Mammary epithelial cell (primary cell): ENCODE measurements at regions not wholly inside any gene's neighbourhood (a gene's known extent, or its start where the extent isn't known, plus 50 kb on each side); places are given as distances from the start of the nearest gene placed in this dataset.

Experiments used
- EZH2 ChIP-seq: IDR thresholded peaks from 2 replicates; pipeline ENCODE4 v1.6.1; 2012; ENCODE audit warnings: low read length, inconsistent platforms, borderline replicate concordance
- TF ChIP-seq, protein P1 (sequence below), 2 donors: IDR thresholded peaks in 1 of 2; conservative IDR thresholded peaks in 1 of 2; 2 replicates each; pipeline ENCODE4 v1.5.1; 2011 to 2012; ENCODE audit warnings: inconsistent platforms in 2 of 2, low read length in 2 of 2, mild to moderate bottlenecking in 2 of 2, control low read depth in 1 of 2, low read depth in 1 of 2; ENCODE audit not compliant: insufficient read depth in 1 of 2; ENCODE audit errors: extremely low read depth in 1 of 2

GRCh38 chr2:8195784-8196183 lies 486.1 kb upstream of the ID2 start:
- TF ChIP-seq, protein P1, sequence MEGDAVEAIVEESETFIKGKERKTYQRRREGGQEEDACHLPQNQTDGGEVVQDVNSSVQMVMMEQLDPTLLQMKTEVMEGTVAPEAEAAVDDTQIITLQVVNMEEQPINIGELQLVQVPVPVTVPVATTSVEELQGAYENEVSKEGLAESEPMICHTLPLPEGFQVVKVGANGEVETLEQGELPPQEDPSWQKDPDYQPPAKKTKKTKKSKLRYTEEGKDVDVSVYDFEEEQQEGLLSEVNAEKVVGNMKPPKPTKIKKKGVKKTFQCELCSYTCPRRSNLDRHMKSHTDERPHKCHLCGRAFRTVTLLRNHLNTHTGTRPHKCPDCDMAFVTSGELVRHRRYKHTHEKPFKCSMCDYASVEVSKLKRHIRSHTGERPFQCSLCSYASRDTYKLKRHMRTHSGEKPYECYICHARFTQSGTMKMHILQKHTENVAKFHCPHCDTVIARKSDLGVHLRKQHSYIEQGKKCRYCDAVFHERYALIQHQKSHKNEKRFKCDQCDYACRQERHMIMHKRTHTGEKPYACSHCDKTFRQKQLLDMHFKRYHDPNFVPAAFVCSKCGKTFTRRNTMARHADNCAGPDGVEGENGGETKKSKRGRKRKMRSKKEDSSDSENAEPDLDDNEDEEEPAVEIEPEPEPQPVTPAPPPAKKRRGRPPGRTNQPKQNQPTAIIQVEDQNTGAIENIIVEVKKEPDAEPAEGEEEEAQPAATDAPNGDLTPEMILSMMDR (conservative IDR thresholded peaks at IDR 0.05 in 1 of 2, IDR thresholded peaks at IDR 0.05 in 1 of 2; ENCODE audit: extremely low read depth in 1 of 2, insufficient read depth in 1 of 2, low read depth in 1 of 2, low read length in 2 of 2): no peak
- no peak for TF ChIP-seq EZH2
